ENCODE measurements at regions not wholly inside any gene's neighbourhood (a gene's known extent, or its start where the extent isn't known, plus 50 kb on each side); places are given as distances from the start of the nearest gene placed in this dataset.

- BruUV-seq (replicated peaks): no TSS peak
- TF ChIP-seq CTCF (IDR thresholded peaks at IDR 0.05; ENCODE audit: unreplicated experiment): no peak
- H3K4me1 Mint-ChIP-seq (ENCODE audit: low read depth, unreplicated experiment): no peaks in the 10 kb centered on the region
- no peak for DNase-seq
- intact Hi-C loops (cut with micrococcal nuclease; ENCODE audit: unreplicated experiment): no loop called here
- no peaks in the 10 kb centered on the region for H3K36me3 Mint-ChIP-seq (ENCODE audit: insufficient read depth, unreplicated experiment)
- H3K27me3 Mint-ChIP-seq (ENCODE audit: unreplicated experiment): no peaks in the 10 kb centered on the region
- CTCF ChIA-PET: no interaction called here
- H3K4me3 Mint-ChIP-seq (ENCODE audit: low read depth, unreplicated experiment): no peak overlapping the region
- no peaks in the 10 kb centered on the region for H3K9me3 Mint-ChIP-seq (ENCODE audit: low read depth, unreplicated experiment)
- H3K27ac Mint-ChIP-seq (ENCODE audit: unreplicated experiment): no peak overlapping the region
These were observed 789.9 kb upstream of the ADGRL4 start for GRCh38 chr1:79796434-79796833.

- no TSS peak for BruUV-seq (replicated peaks)
- H3K36me3 Mint-ChIP-seq (ENCODE audit: insufficient read depth, unreplicated experiment): no peaks in the 10 kb centered on the region
- no peak overlapping the region for H3K4me3 Mint-ChIP-seq (ENCODE audit: low read depth, unreplicated experiment)
- no peaks in the 10 kb centered on the region for H3K4me1 Mint-ChIP-seq (ENCODE audit: low read depth, unreplicated experiment)
- DNase-seq: no peak
- intact Hi-C loops (cut with micrococcal nuclease; ENCODE audit: unreplicated experiment): no loop called here
- CTCF ChIA-PET: no interaction called here
- H3K9me3 Mint-ChIP-seq (ENCODE audit: low read depth, unreplicated experiment): peaks cover 4% of the 10 kb centered on the region
- H3K27ac Mint-ChIP-seq (ENCODE audit: unreplicated experiment): no peak overlapping the region
- no peak for TF ChIP-seq CTCF (IDR thresholded peaks at IDR 0.05; ENCODE audit: unreplicated experiment)
- H3K27me3 Mint-ChIP-seq (ENCODE audit: unreplicated experiment): no peaks in the 10 kb centered on the region
These were observed 785.8 kb upstream of the ADGRL4 start for GRCh38 chr1:79792219-79792930.

- no TSS peak for BruUV-seq (replicated peaks)
- DNase-seq: no peak
- no peak overlapping the region for H3K27ac Mint-ChIP-seq (ENCODE audit: unreplicated experiment)
- H3K9me3 Mint-ChIP-seq (ENCODE audit: low read depth, unreplicated experiment): peaks cover 4% of the 10 kb centered on the region
- no peaks in the 10 kb centered on the region for H3K27me3 Mint-ChIP-seq (ENCODE audit: unreplicated experiment)
- no peak overlapping the region for H3K4me3 Mint-ChIP-seq (ENCODE audit: low read depth, unreplicated experiment)
- CTCF ChIA-PET: no interaction called here
- H3K4me1 Mint-ChIP-seq (ENCODE audit: low read depth, unreplicated experiment): no peaks in the 10 kb centered on the region
- H3K36me3 Mint-ChIP-seq (ENCODE audit: insufficient read depth, unreplicated experiment): no peaks in the 10 kb centered on the region
- no peak for TF ChIP-seq CTCF (IDR thresholded peaks at IDR 0.05; ENCODE audit: unreplicated experiment)
- intact Hi-C loops (cut with micrococcal nuclease; ENCODE audit: unreplicated experiment): no loop called here
These were observed 785.1 kb upstream of the ADGRL4 start for GRCh38 chr1:79791488-79792218.

GRCh38 chr1:79790950-79791349 is 784.4 kb upstream of the ADGRL4 start:
- Mint-ChIP-seq H3K4me1 (ENCODE audit: low read depth, unreplicated experiment) (no peaks in the 10 kb centered on the region), H3K9me3 (ENCODE audit: low read depth, unreplicated experiment) (peaks cover 4% of the 10 kb centered on the region), H3K4me3 (ENCODE audit: low read depth, unreplicated experiment) (no peak overlapping the region), H3K27me3 (ENCODE audit: unreplicated experiment) (no peaks in the 10 kb centered on the region), H3K27ac (ENCODE audit: unreplicated experiment) (no peak overlapping the region), H3K36me3 (ENCODE audit: insufficient read depth, unreplicated experiment) (no peaks in the 10 kb centered on the region)
- no TSS peak for BruUV-seq (replicated peaks)
- no peak for DNase-seq
- intact Hi-C loops (cut with micrococcal nuclease; ENCODE audit: unreplicated experiment): no loop called here
- CTCF ChIA-PET: no interaction called here
- TF ChIP-seq CTCF (IDR thresholded peaks at IDR 0.05; ENCODE audit: unreplicated experiment): no peak
